WTC11 (cell line): ENCODE measurements at regions not wholly inside any gene's neighbourhood (a gene's known extent, or its start where the extent isn't known, plus 50 kb on each side); places are given as distances from the start of the nearest gene placed in this dataset.

ENCODE experiments used
- ATF2 ChIP-seq: sonication (generic); formaldehyde crosslinking; IDR thresholded peaks from 2 replicates; pipeline ENCODE4 v1.8.1; 2022; ENCODE audit warnings: low read depth, missing genetic modification reagents, borderline replicate concordance
- CTCF ChIP-seq: fragments of 200-600 bp; IDR thresholded peaks from 2 replicates; pipeline ENCODE4 v1.8.0; 2022; ENCODE audit warnings: antibody characterized with exemption
- ETV6 ChIP-seq: sonication (generic); formaldehyde crosslinking; IDR thresholded peaks from 2 replicates; pipeline ENCODE4 v1.8.1; 2022; ENCODE audit warnings: mild to moderate bottlenecking, missing genetic modification reagents
- FOXJ3 ChIP-seq: sonication (generic); formaldehyde crosslinking; IDR thresholded peaks from 2 replicates; pipeline ENCODE4 v1.9.0; 2021; ENCODE audit warnings: missing genetic modification reagents, mild to moderate bottlenecking, borderline replicate concordance
- FOXP1 ChIP-seq: sonication (generic); formaldehyde crosslinking; IDR thresholded peaks from 2 replicates; pipeline ENCODE4 v1.8.0; 2022; ENCODE audit warnings: missing genetic modification reagents, mild to moderate bottlenecking, moderate library complexity, borderline replicate concordance
- FOXP4 ChIP-seq: sonication (generic); formaldehyde crosslinking; IDR thresholded peaks from 2 replicates; pipeline ENCODE4 v1.8.0; 2022; ENCODE audit warnings: mild to moderate bottlenecking, missing genetic modification reagents
- GTF2I ChIP-seq: fragments of 250-450 bp; sonication (Bioruptor Pico); conservative IDR thresholded peaks from 2 replicates; pipeline ENCODE4 v1.4.0; 2021; ENCODE audit warnings: mild to moderate bottlenecking
- HMGXB4 ChIP-seq: sonication (generic); formaldehyde crosslinking; IDR thresholded peaks from 2 replicates; pipeline ENCODE4 v1.8.1; 2023; ENCODE audit warnings: mild to moderate bottlenecking, moderate library complexity, missing genetic modification reagents
- IRF1 ChIP-seq: sonication (generic); formaldehyde crosslinking; IDR thresholded peaks from 2 replicates; pipeline ENCODE4 v1.8.0; 2023; ENCODE audit warnings: missing genetic modification reagents
- MAX ChIP-seq: sonication (generic); formaldehyde crosslinking; IDR thresholded peaks from 2 replicates; pipeline ENCODE4 v1.8.0; 2022; ENCODE audit warnings: mild to moderate bottlenecking, missing genetic modification reagents
- MXD4 ChIP-seq: fragments of 250-450 bp; sonication (Bioruptor Pico); IDR thresholded peaks from 2 replicates; pipeline ENCODE4 v1.8.0; 2021; ENCODE audit warnings: mild to moderate bottlenecking, moderate library complexity, borderline replicate concordance
- NFE2L1 ChIP-seq: sonication (generic); formaldehyde crosslinking; IDR thresholded peaks from 2 replicates; pipeline ENCODE4 v1.8.1; 2023; ENCODE audit warnings: missing genetic modification reagents
- ZSCAN18 ChIP-seq: fragments of 250-450 bp; sonication (Bioruptor Pico); IDR thresholded peaks from 2 replicates; pipeline ENCODE4 v2.1.2; 2022; ENCODE audit warnings: mild to moderate bottlenecking, moderate library complexity

GRCh38 chr3:144060881-144061280 is 89.3 kb downstream of the DIPK2A start:
- no peak for TF ChIP-seq ATF2
- TF ChIP-seq ZSCAN18 (CRISPR knock-in tag) = no peak
- no peak for TF ChIP-seq MXD4 (CRISPR knock-in tag)
- no peak for TF ChIP-seq CTCF
- no peak for TF ChIP-seq MAX (CRISPR knock-in tag)
- TF ChIP-seq ETV6 (CRISPR knock-in tag) = no peak
- no peak for TF ChIP-seq FOXJ3
- no peak for TF ChIP-seq HMGXB4 (CRISPR knock-in tag)
- no peak for TF ChIP-seq IRF1 (CRISPR knock-in tag)
- no peak for TF ChIP-seq FOXP4 (CRISPR knock-in tag)
- no peak for TF ChIP-seq GTF2I (CRISPR knock-in tag)
- no peak for TF ChIP-seq NFE2L1 (CRISPR knock-in tag)
- no peak for TF ChIP-seq FOXP1 (CRISPR knock-in tag)
